Activated CD4-positive, alpha-beta T cell treated with anti-CD3 and anti-CD28 coated beads for 36 hours (primary cell): ENCODE measurements at regions not wholly inside any gene's neighbourhood (a gene's known extent, or its start where the extent isn't known, plus 50 kb on each side); places are given as distances from the start of the nearest gene placed in this dataset.
A peak's percentile ranks its signal among the peaks of the same experiment; 100 is the strongest.

Source experiments
- ATAC-seq: fragments of 200-7000 bp; cut with Tn5 transposase; one replicate; pipeline ENCODE4 v1.10.0; 2021; ENCODE audit warnings: mild to moderate bottlenecking, moderate library complexity
- CTCF ChIA-PET: fragments of 350-600 bp; sonication (Branson Sonifier 250); formaldehyde crosslinking; loops from one replicate; lab custom pipeline; 2021; ENCODE audit warnings: antibody characterized with exemption; lab: Charles Lee
- POLR2A ChIA-PET: fragments of 350-600 bp; sonication (Branson Sonifier 250); formaldehyde crosslinking; loops from one replicate; lab custom pipeline; 2021; ENCODE audit warnings: antibody characterized with exemption, inconsistent platforms; lab: Charles Lee
- DNase-seq: peaks from one replicate; pipeline ENCODE4 v3.0.0-alpha.2; 2020
- H3K27ac Mint-ChIP-seq: one replicate; pipeline ENCODE4 v1.8.0; 2021; ENCODE audit warnings: mixed read lengths
- H3K27me3 Mint-ChIP-seq: one replicate; pipeline ENCODE4 v1.8.0; 2021; ENCODE audit warnings: mixed read lengths
- H3K36me3 Mint-ChIP-seq: one replicate; pipeline ENCODE4 v1.8.0; 2021; ENCODE audit warnings: low read depth, mixed read lengths
- H3K4me1 Mint-ChIP-seq: one replicate; pipeline ENCODE4 v1.8.0; 2021; ENCODE audit warnings: mixed read lengths
- H3K4me3 Mint-ChIP-seq: one replicate; pipeline ENCODE4 v1.8.0; 2021; ENCODE audit warnings: mild to moderate bottlenecking, moderate library complexity, mixed read lengths
- H3K9me3 Mint-ChIP-seq: one replicate; pipeline ENCODE4 v1.8.0; 2021; ENCODE audit warnings: low read depth, mixed read lengths
- intact Hi-C, 2 experiments: fragments of 100-400 bp; cut with DNase I in 1 of 2; cut with micrococcal nuclease in 1 of 2; formaldehyde crosslinking; loops; one replicate each; pipeline versions ENCODE4 v1.14.2 to v1.15.1; 2022 to 2024; cut with DNase I, micrococcal nuclease

DNA sequence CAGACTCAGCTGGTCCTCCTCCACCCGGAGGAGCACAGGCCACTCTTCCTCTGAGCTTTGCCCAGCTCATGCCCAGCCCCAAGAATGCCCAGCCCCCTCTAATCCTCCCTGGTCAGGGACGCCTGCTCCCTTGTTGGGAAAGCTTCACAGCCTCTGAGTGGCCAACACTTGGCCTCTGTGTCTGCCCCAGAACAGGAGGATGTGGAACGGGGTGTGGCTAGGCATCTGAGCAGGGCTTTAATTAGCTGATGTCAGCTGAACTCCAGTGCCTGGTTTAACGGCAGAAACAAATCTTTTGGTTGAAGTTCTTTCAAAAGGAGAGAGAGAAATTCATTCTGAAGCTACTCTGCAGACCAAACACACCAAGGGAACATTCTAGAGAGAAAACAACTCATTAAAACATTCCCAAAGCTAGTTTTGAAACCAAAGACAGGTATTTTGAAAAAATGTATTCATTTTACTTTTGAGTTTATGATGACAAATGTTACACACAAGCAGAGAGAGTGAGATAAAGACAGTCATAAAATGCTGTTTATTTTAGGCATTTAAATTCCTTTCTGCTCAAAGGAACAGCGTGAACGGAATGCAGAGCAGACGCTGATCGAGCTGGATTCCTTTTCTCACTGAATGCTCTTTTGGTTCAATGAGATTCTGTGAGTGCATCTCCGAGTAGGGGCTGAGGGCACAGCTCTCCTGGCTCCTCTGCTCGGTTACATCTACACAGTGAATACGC lies 63.8 kb downstream of the RTP5 start:
- ATAC-seq = peak; percentile 26
- H3K4me1 Mint-ChIP-seq = peaks cover 9% of the 10 kb centered on the region
- no peak overlapping the region for H3K27ac Mint-ChIP-seq
- no peak overlapping the region for H3K4me3 Mint-ChIP-seq
- DNase-seq = no peak
- no peaks in the 10 kb centered on the region for H3K27me3 Mint-ChIP-seq
- intact Hi-C loops = no loop called here
- POLR2A ChIA-PET = interaction anchor here (0.7 kb wide), 1 partner anchor 9 kb away, joined by 4 read pairs; no protein-coding TSS in a partner anchor
- CTCF ChIA-PET = interaction anchor here (0.5 to 2.9 kb wide), 3 partner anchors 18 to 95 kb away, joined by 3 to 7 read pairs (median 3); no protein-coding TSS in a partner anchor
- peaks cover 3% of the 10 kb centered on the region for H3K36me3 Mint-ChIP-seq
- no peaks in the 10 kb centered on the region for H3K9me3 Mint-ChIP-seq

- H3K9me3 Mint-ChIP-seq = peaks cover 2% of the 10 kb centered on the region
- peaks cover 9% of the 10 kb centered on the region for H3K4me1 Mint-ChIP-seq
- intact Hi-C loops = no loop called here
- DNase-seq (no peak), ATAC-seq (peak; percentile 69)
- H3K27me3 Mint-ChIP-seq = no peaks in the 10 kb centered on the region
- no peak overlapping the region for H3K4me3 Mint-ChIP-seq
- ChIA-PET CTCF (interaction anchor here (1.0 kb wide), 1 partner anchor 15 kb away, joined by 4 read pairs; no protein-coding TSS in a partner anchor), POLR2A (no interaction called here)
- no peak overlapping the region for H3K27ac Mint-ChIP-seq
- H3K36me3 Mint-ChIP-seq = peaks cover 5% of the 10 kb centered on the region
Observed at GRCh38 chr2:241935314-241935713, 65.8 kb downstream of the RTP5 start.

DNA sequence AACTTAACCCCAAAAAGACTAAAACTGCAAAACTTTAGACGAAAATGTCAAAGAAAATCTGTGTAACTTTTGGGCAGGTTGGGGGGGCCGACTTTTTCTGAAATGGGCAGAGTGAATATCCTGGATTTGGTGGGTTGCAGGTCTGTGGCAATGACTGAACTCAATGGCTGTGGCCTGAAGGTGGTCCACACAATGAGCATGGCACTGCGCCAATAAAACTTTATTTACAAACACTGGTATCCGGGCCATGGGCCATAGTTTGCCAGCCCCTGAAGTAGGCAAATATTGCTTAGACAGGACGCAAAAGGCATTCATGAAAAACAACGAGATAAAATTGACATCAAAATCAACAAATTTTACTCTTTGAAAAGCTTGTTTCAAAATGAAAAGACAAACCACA lies 66.2 kb downstream of the RTP5 start:
- ChIA-PET CTCF (interaction anchor here (1.0 kb wide), 1 partner anchor 15 kb away, joined by 4 read pairs; no protein-coding TSS in a partner anchor), POLR2A (no interaction called here)
- intact Hi-C loops = no loop called here
- Mint-ChIP-seq H3K27ac (no peak overlapping the region), H3K9me3 (peaks cover 4% of the 10 kb centered on the region), H3K27me3 (no peaks in the 10 kb centered on the region), H3K36me3 (peaks cover 5% of the 10 kb centered on the region), H3K4me1 (peaks cover 9% of the 10 kb centered on the region), H3K4me3 (no peak overlapping the region)
- DNase-seq = no peak
- no peak for ATAC-seq

DNA sequence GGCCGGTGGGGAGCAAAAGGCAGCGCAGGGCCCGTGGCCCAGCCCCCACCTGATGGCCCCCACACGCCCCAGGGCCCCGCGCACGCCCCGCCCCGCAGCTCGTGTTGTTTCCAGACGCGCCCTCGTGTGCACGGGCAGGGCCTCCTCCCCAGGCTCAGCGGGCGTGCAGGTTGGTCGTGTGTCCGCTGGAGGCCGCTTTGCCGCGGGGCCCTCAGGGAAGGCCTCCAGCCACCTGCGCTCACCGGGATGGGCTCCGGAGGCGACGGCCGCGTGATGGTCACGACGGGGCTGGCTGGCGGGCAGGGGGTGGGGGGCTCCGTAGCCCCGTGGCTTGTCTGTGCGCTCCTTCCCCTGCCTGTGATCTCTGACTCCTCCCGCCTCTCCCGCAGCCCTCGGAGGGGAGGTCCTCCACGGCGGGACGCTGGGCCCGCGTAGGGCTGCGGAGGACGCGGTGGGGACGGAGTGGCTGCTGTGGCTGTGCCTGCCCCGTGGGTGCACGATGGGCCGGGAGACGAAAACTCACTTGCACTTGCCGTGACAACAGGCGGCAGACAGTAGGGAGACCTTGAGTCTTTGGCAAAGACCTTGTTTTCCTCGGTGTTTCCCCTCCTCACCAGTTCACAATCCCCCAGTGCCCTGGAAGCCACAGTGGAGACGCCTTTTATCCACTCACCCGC lies 67.1 kb downstream of the RTP5 start:
- CTCF ChIA-PET = interaction anchor here (1.0 kb wide), 1 partner anchor 14 kb away, joined by 4 read pairs; no protein-coding TSS in a partner anchor

DNA sequence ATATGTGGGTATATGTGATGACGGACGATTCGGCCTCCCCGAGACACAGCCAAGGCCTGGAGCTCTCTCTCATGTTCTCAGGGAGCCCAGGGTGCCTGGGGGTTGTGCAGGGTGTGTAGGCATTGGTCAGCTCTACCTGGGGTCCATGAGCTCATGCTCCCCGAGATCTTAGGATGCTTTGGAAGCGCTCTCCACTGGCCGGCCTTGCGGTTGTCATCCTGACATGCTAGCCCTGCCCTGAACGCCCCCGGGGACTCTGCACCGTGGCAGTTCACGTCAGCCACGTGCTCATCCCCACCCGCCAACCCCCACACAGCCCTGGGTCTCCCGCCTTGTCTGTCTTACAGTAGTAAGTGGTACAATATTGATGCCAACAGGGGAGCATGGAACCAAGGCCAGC lies 67.8 kb downstream of the RTP5 start:
- CTCF ChIA-PET = interaction anchor here (0.6 to 1.9 kb wide), 2 partner anchors 14 to 15 kb away, joined by 3 to 5 read pairs; no protein-coding TSS in a partner anchor

More for the DNA sequence above, 67.1 kb downstream of the RTP5 start:
- intact Hi-C loops = no loop called here
- no peaks in the 10 kb centered on the region for H3K27me3 Mint-ChIP-seq
- DNase-seq = no peak
- H3K27ac Mint-ChIP-seq = no peak overlapping the region
- H3K36me3 Mint-ChIP-seq = peaks cover 5% of the 10 kb centered on the region
- POLR2A ChIA-PET = no interaction called here
- no peak for ATAC-seq
- peaks cover 9% of the 10 kb centered on the region for H3K4me1 Mint-ChIP-seq
- peaks cover 4% of the 10 kb centered on the region for H3K9me3 Mint-ChIP-seq
- H3K4me3 Mint-ChIP-seq = no peak overlapping the region

DNA sequence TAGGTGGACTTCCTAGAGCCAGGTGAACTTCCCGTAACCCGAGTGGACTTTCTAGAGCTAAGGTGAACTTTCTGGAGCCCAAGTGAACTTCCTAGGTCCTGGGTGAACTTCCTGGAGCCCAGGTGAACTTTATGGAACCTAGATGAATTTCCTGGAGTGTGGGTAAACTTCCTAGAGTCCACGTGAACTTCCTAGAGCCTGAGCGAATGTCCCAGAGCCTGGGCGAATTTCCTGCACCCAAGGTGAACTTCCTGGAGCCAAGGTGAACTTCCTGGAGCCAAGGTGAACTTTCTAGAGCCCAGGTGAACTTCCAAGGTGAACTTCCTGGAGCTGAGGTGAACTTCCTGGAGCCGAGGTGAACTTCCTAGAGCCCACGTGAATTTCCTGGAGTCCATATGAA lies 70.0 kb downstream of the RTP5 start:
- intact Hi-C loops = no loop called here
- Mint-ChIP-seq H3K36me3 (peaks cover 5% of the 10 kb centered on the region), H3K4me3 (no peak overlapping the region), H3K4me1 (peaks cover 6% of the 10 kb centered on the region), H3K27me3 (no peaks in the 10 kb centered on the region), H3K27ac (no peak overlapping the region), H3K9me3 (peaks cover 4% of the 10 kb centered on the region)
- no peak for DNase-seq
- POLR2A ChIA-PET = no interaction called here
- no peak for ATAC-seq
- CTCF ChIA-PET = no interaction called here

More for the DNA sequence above, 67.8 kb downstream of the RTP5 start:
- H3K27me3 Mint-ChIP-seq = no peaks in the 10 kb centered on the region
- no peak for ATAC-seq
- H3K27ac Mint-ChIP-seq = no peak overlapping the region
- DNase-seq = no peak
- peaks cover 9% of the 10 kb centered on the region for H3K4me1 Mint-ChIP-seq
- intact Hi-C loops = no loop called here
- peaks cover 4% of the 10 kb centered on the region for H3K9me3 Mint-ChIP-seq
- POLR2A ChIA-PET = no interaction called here
- H3K4me3 Mint-ChIP-seq = no peak overlapping the region
- H3K36me3 Mint-ChIP-seq = peaks cover 5% of the 10 kb centered on the region

- no peak overlapping the region for H3K4me3 Mint-ChIP-seq
- no peak overlapping the region for H3K27ac Mint-ChIP-seq
- intact Hi-C loops = no loop called here
- POLR2A ChIA-PET = no interaction called here
- ATAC-seq = no peak
- peaks cover 5% of the 10 kb centered on the region for H3K36me3 Mint-ChIP-seq
- DNase-seq = peak; percentile 37
- CTCF ChIA-PET = no interaction called here
- peaks cover 4% of the 10 kb centered on the region for H3K9me3 Mint-ChIP-seq
- peaks cover 4% of the 10 kb centered on the region for H3K4me1 Mint-ChIP-seq
- H3K27me3 Mint-ChIP-seq = no peaks in the 10 kb centered on the region
Observed at GRCh38 chr2:241940329-241940728, 70.8 kb downstream of the RTP5 start.

DNA sequence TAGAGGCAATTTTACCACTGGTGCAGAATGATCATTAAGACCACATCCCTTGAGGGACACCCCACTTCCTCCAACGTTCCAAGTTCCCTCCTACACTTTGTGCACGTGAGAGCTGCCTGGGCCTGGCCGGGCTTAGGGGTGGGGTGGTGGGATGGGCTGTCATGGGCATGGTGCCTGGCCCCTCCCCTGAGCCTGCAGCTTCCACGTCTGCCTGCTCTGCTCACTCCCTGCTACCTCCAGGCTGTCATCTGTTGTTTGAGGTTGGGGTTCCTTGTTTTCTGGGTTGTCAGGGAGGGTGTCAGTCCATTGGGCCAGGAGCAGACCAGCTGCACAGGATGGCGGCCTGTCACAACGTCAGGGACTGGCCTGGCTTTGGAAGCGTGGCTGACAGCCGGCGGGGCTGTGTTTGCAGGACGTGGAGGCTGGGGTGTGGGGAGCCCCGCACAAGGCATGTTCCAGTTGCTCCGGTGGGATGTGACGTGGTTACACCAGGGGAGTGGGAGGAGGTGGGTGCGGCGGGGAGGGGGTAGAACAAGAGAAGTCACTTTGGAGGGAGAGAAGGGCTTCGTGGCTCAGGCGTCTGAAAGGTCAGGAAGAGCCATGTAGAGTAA lies 72.3 kb downstream of the RTP5 start:
- DNase-seq = no peak
- POLR2A ChIA-PET = no interaction called here
- H3K9me3 Mint-ChIP-seq = peaks cover 4% of the 10 kb centered on the region
- no peaks in the 10 kb centered on the region for H3K27me3 Mint-ChIP-seq
- H3K36me3 Mint-ChIP-seq = peaks cover 5% of the 10 kb centered on the region
- no peak for ATAC-seq
- no peak overlapping the region for H3K27ac Mint-ChIP-seq
- CTCF ChIA-PET = interaction anchor here (0.5 to 2.0 kb wide), 2 partner anchors 9 to 84 kb away, joined by 4 to 6 read pairs; no protein-coding TSS in a partner anchor
- no peak overlapping the region for H3K4me3 Mint-ChIP-seq
- peaks cover 1% of the 10 kb centered on the region for H3K4me1 Mint-ChIP-seq
- intact Hi-C loops = no loop called here

DNA sequence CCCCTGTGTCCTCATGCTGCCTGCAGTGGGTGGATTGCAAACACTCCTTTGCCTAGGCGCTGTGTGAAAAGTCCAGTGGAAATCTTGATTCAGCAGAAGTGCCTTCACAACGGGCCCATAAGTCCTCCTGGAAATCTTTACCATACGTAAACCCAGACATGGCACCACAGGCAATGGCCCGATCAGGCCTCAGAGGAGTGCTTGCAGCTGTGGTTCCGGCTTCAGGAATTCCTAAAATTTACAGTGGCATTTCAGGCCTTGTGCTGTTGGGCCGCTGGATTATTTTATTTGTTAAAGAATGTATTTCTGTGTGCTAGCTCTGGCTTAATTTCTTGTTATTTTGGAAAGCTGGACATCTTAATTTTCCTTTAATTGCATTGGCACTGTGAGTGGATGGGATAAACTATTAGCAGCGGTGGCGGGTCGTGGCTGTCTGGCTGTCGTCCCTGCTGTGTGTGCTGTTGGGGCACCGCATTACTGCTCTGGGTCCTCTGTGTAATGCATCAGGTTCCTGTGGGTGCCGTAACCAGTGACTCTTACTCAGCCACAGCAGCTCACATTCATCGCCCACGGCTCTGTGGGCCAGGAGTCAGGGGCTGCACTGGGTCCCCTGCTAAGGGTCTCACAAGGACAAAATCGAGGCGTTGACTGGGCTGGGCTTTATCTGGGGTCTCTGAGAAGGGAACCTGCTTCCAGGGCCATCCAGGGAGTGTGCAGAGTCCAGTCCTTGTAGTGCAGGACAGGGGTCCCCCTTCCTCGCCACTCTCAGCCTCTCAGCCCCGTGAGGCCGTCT lies 73.1 kb downstream of the RTP5 start:
- no peak for ATAC-seq
- Mint-ChIP-seq H3K4me1 (peaks cover 1% of the 10 kb centered on the region), H3K36me3 (peaks cover 5% of the 10 kb centered on the region), H3K27me3 (no peaks in the 10 kb centered on the region), H3K4me3 (no peak overlapping the region), H3K9me3 (peaks cover 4% of the 10 kb centered on the region), H3K27ac (no peak overlapping the region)
- CTCF ChIA-PET = interaction anchor here (2.0 kb wide), 1 partner anchor 8 kb away, joined by 6 read pairs; no protein-coding TSS in a partner anchor
- POLR2A ChIA-PET = no interaction called here
- intact Hi-C loops = no loop called here
- no peak for DNase-seq

- Mint-ChIP-seq H3K4me3 (no peak overlapping the region), H3K27ac (no peak overlapping the region), H3K9me3 (peaks cover 4% of the 10 kb centered on the region), H3K36me3 (peaks cover 5% of the 10 kb centered on the region), H3K4me1 (no peaks in the 10 kb centered on the region), H3K27me3 (no peaks in the 10 kb centered on the region)
- ChIA-PET CTCF (no interaction called here), POLR2A (no interaction called here)
- no peak for DNase-seq
- intact Hi-C loops = no loop called here
- ATAC-seq = no peak
Observed at GRCh38 chr2:241943209-241943850, 73.8 kb downstream of the RTP5 start.
